GM12872 (cell line): ENCODE measurements at regions not wholly inside any gene's neighbourhood (a gene's known extent, or its start where the extent isn't known, plus 50 kb on each side); places are given as distances from the start of the nearest gene placed in this dataset.

ENCODE experiments used
- TF ChIP-seq, protein P1 (sequence below): IDR thresholded peaks from 3 replicates; pipeline ENCODE4 v1.5.1; 2011; ENCODE audit warnings: low read depth, mild to moderate bottlenecking, low read length, moderate library complexity; ENCODE audit not compliant: insufficient read depth

- TF ChIP-seq, protein P1, sequence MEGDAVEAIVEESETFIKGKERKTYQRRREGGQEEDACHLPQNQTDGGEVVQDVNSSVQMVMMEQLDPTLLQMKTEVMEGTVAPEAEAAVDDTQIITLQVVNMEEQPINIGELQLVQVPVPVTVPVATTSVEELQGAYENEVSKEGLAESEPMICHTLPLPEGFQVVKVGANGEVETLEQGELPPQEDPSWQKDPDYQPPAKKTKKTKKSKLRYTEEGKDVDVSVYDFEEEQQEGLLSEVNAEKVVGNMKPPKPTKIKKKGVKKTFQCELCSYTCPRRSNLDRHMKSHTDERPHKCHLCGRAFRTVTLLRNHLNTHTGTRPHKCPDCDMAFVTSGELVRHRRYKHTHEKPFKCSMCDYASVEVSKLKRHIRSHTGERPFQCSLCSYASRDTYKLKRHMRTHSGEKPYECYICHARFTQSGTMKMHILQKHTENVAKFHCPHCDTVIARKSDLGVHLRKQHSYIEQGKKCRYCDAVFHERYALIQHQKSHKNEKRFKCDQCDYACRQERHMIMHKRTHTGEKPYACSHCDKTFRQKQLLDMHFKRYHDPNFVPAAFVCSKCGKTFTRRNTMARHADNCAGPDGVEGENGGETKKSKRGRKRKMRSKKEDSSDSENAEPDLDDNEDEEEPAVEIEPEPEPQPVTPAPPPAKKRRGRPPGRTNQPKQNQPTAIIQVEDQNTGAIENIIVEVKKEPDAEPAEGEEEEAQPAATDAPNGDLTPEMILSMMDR: no peak
These were observed 438.5 kb upstream of the TNC start for GRCh38 chr9:115556432-115556831.

DNA sequence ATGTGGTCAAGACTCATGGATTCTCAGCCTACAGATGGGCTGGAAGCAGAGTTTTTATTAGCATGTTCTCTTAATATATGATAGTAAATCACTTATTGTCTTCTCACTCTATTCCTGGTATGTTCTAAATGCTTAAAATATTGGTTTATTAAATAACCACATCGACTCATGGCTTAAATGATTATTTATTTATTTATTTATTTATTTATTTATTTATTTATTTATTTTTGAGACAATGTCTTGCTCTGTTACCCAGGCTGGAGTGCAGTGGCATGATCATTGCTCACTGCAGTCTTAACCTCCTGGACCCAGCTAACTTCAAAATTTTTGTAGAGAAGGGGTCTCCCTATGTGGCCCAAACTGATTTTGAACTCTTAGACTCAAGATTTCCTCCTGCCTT, 457.2 kb upstream of the TNC start:
- TF ChIP-seq, protein P1: no peak

- TF ChIP-seq, protein P1: no peak
These were observed 469.4 kb upstream of the TNC start for GRCh38 chr9:115587310-115587709.

GRCh38 chr9:115590011-115590410, 472.1 kb upstream of the TNC start:
- TF ChIP-seq, protein P1: no peak

- TF ChIP-seq, protein P1: peak; percentile 73
These were observed 473.6 kb upstream of the TNC start for GRCh38 chr9:115591584-115591984.

DNA sequence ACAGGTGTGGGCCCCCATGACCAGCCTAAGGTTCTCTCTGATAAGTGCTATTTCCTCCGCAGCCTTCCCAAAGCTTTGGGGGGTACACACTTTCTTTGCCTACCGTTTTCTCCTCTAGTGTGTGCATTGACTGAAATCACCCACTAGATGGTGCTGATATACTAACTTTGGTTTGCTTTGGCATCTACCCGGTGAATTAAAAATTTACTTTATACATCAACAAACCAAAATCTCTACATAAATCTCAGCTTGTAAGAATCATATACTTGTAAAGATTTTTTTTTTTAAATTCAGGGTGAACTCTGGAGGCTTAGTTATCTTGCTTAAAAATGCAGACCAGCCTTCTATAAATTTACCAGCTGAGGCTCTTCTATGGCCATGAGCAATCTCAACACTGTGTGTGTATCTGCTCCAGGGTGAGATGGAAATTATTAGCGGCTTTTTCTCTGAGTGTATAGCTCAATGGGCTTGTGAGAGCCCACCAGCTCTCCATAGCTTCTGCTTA, 475.7 kb upstream of the TNC start:
- TF ChIP-seq, protein P1: peak; percentile 64

- TF ChIP-seq, protein P1: no peak
These were observed 476.6 kb upstream of the TNC start for GRCh38 chr9:115594557-115594956.
